Testis (tissue), 2 donors: ENCODE measurements at regions not wholly inside any gene's neighbourhood (a gene's known extent, or its start where the extent isn't known, plus 50 kb on each side); places are given as distances from the start of the nearest gene placed in this dataset.
"Not testable (repeated sequence)": the region's sequence is repeated elsewhere in the genome, so short reads cannot be mapped to it uniquely, and the experiment has no call there.

Experiments
- CTCF ChIP-seq, 3 experiments: fragments of 450-650 bp in 2 of 3; fragments of 200-600 bp in 1 of 3; sonication (generic) in 1 of 3; IDR thresholded peaks; one replicate each; pipeline ENCODE4 v1.5.1; 2016 to 2019; ENCODE audit warnings: antibody characterized with exemption in 3 of 3, mild to moderate bottlenecking in 2 of 3, moderate library complexity in 1 of 3
- POLR2A ChIP-seq: fragments of 450-650 bp; IDR thresholded peaks from one replicate; pipeline ENCODE4 v1.6.1; 2017; ENCODE audit warnings: antibody characterized with exemption, mild to moderate bottlenecking, moderate library complexity

GRCh38 chr14:48697362-48697761 is 888.8 kb downstream of the RPS29 start:
- TF ChIP-seq POLR2A; CTCF (IDR thresholded peaks at IDR 0.05): not testable (repeated sequence)
